ENCODE measurements at regions not wholly inside any gene's neighbourhood (a gene's known extent, or its start where the extent isn't known, plus 50 kb on each side); places are given as distances from the start of the nearest gene placed in this dataset.
"Not testable (repeated sequence)": the region's sequence is repeated elsewhere in the genome, so short reads cannot be mapped to it uniquely, and the experiment has no call there.

GRCh38 chr7:65643498-65643897 is 229.4 kb upstream of the VKORC1L1 start:
- not testable (repeated sequence) for H3K27ac ChIP-seq (ENCODE audit: low read depth, low read length); H3K4me2 ChIP-seq (ENCODE audit: low read length); DNase-seq (ENCODE audit: low read depth); H3K36me3 Mint-ChIP-seq (ENCODE audit: low read depth, unreplicated experiment); H3K79me2 ChIP-seq (ENCODE audit: insufficient read depth, low read length); H2AFZ ChIP-seq (ENCODE audit: low read depth, low read length); H3K36me3 ChIP-seq (ENCODE audit: insufficient read depth, low read length); H3K27me3 Mint-ChIP-seq (ENCODE audit: low read depth, unreplicated experiment); H3K27ac Mint-ChIP-seq (ENCODE audit: unreplicated experiment); H3K9me3 Mint-ChIP-seq (ENCODE audit: unreplicated experiment); H3K4me3 ChIP-seq (ENCODE audit: insufficient read depth, low read depth, low read length); H3K4me3 Mint-ChIP-seq (ENCODE audit: unreplicated experiment); H3K4me1 Mint-ChIP-seq (ENCODE audit: low read depth, unreplicated experiment); H3K27me3 ChIP-seq (ENCODE audit: insufficient read depth, low read length); H4K20me1 ChIP-seq (ENCODE audit: insufficient read depth, low read length); FAIRE-seq; H3K9ac ChIP-seq (ENCODE audit: low read length); H3K4me1 ChIP-seq (ENCODE audit: insufficient read depth, low read length); H3K9me3 ChIP-seq (ENCODE audit: insufficient read depth, low read depth, low read length)

GRCh38 chr7:65647153-65647964 is 225.5 kb upstream of the VKORC1L1 start:
- H3K4me1 ChIP-seq (ENCODE audit: insufficient read depth, low read length); H3K27me3 ChIP-seq (ENCODE audit: insufficient read depth, low read length); H3K27ac Mint-ChIP-seq (ENCODE audit: unreplicated experiment): not testable (repeated sequence)

DNA sequence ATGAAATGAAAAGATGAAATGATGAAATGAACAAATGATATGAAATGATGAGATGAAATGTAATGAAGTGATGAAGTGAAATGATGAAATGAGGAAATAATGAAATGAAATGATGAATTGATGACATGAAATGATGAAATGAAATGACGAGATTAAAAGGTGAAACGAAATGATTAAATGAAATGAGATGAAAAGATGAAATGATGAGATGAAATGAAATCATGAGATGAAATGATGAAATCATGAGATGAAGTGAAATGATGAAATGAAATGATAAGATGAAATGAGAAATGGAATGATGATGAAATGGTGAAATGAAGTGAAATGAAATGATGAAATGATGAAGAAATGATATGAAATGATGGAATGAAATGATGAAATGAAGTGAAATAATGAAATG is 221.7 kb upstream of the VKORC1L1 start:
- not testable (repeated sequence) for H3K27ac ChIP-seq (ENCODE audit: low read depth, low read length); H3K79me2 ChIP-seq (ENCODE audit: insufficient read depth, low read length); H3K27me3 ChIP-seq (ENCODE audit: insufficient read depth, low read length); H3K27me3 Mint-ChIP-seq (ENCODE audit: low read depth, unreplicated experiment); H3K4me2 ChIP-seq (ENCODE audit: low read length); H4K20me1 ChIP-seq (ENCODE audit: insufficient read depth, low read length); H2AFZ ChIP-seq (ENCODE audit: low read depth, low read length); H3K4me1 ChIP-seq (ENCODE audit: insufficient read depth, low read length); H3K9me3 ChIP-seq (ENCODE audit: insufficient read depth, low read depth, low read length); H3K9me3 Mint-ChIP-seq (ENCODE audit: unreplicated experiment); H3K4me3 Mint-ChIP-seq (ENCODE audit: unreplicated experiment); H3K4me3 ChIP-seq (ENCODE audit: insufficient read depth, low read depth, low read length); H3K9ac ChIP-seq (ENCODE audit: low read length); FAIRE-seq; H3K36me3 ChIP-seq (ENCODE audit: insufficient read depth, low read length); H3K36me3 Mint-ChIP-seq (ENCODE audit: low read depth, unreplicated experiment); DNase-seq (ENCODE audit: low read depth); H3K4me1 Mint-ChIP-seq (ENCODE audit: low read depth, unreplicated experiment); H3K27ac Mint-ChIP-seq (ENCODE audit: unreplicated experiment)

More at GRCh38 chr7:65647153-65647964, 225.5 kb upstream of the VKORC1L1 start:
- H3K4me3 Mint-ChIP-seq (ENCODE audit: unreplicated experiment); DNase-seq (ENCODE audit: low read depth); H3K9me3 ChIP-seq (ENCODE audit: insufficient read depth, low read depth, low read length); H3K4me3 ChIP-seq (ENCODE audit: insufficient read depth, low read depth, low read length); H3K9ac ChIP-seq (ENCODE audit: low read length); H3K9me3 Mint-ChIP-seq (ENCODE audit: unreplicated experiment); H3K4me1 Mint-ChIP-seq (ENCODE audit: low read depth, unreplicated experiment); FAIRE-seq; H2AFZ ChIP-seq (ENCODE audit: low read depth, low read length); H4K20me1 ChIP-seq (ENCODE audit: insufficient read depth, low read length); H3K27me3 Mint-ChIP-seq (ENCODE audit: low read depth, unreplicated experiment); H3K36me3 Mint-ChIP-seq (ENCODE audit: low read depth, unreplicated experiment); H3K79me2 ChIP-seq (ENCODE audit: insufficient read depth, low read length); H3K36me3 ChIP-seq (ENCODE audit: insufficient read depth, low read length); H3K4me2 ChIP-seq (ENCODE audit: low read length); H3K27ac ChIP-seq (ENCODE audit: low read depth, low read length): not testable (repeated sequence)

- H4K20me1 ChIP-seq (ENCODE audit: insufficient read depth, low read length); H3K27me3 ChIP-seq (ENCODE audit: insufficient read depth, low read length); H3K79me2 ChIP-seq (ENCODE audit: insufficient read depth, low read length); H3K4me3 Mint-ChIP-seq (ENCODE audit: unreplicated experiment); H3K27me3 Mint-ChIP-seq (ENCODE audit: low read depth, unreplicated experiment); H3K9ac ChIP-seq (ENCODE audit: low read length); H3K9me3 Mint-ChIP-seq (ENCODE audit: unreplicated experiment); H3K27ac ChIP-seq (ENCODE audit: low read depth, low read length); H3K4me1 ChIP-seq (ENCODE audit: insufficient read depth, low read length); H3K36me3 ChIP-seq (ENCODE audit: insufficient read depth, low read length); FAIRE-seq; H3K4me3 ChIP-seq (ENCODE audit: insufficient read depth, low read depth, low read length); H3K9me3 ChIP-seq (ENCODE audit: insufficient read depth, low read depth, low read length); H3K36me3 Mint-ChIP-seq (ENCODE audit: low read depth, unreplicated experiment); H3K4me2 ChIP-seq (ENCODE audit: low read length); H2AFZ ChIP-seq (ENCODE audit: low read depth, low read length); H3K4me1 Mint-ChIP-seq (ENCODE audit: low read depth, unreplicated experiment); DNase-seq (ENCODE audit: low read depth): not testable (repeated sequence)
- peak overlapping the region; percentile 87 for H3K27ac Mint-ChIP-seq (ENCODE audit: unreplicated experiment)
These were observed 220.9 kb upstream of the VKORC1L1 start for GRCh38 chr7:65651826-65652592.

DNA sequence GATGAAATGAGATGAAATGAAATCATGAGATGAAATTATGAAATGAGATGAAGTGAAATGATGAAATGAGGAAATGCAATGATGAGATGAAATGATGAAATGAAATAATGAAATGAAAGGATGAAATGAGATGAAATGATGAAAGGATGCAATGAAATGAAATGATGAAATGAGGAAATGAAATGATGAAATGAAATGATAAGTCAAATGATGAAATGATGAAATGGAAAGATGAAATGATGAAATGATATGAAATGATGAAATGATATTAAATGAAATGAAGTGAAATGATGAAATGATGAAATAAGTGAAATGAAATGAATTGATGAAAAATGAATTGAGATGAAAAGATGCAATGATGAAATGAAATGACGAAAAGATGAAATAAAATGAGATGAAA is 220.2 kb upstream of the VKORC1L1 start:
- H3K27ac ChIP-seq (ENCODE audit: low read depth, low read length); H3K4me2 ChIP-seq (ENCODE audit: low read length); H3K27me3 ChIP-seq (ENCODE audit: insufficient read depth, low read length); H3K36me3 Mint-ChIP-seq (ENCODE audit: low read depth, unreplicated experiment); H3K4me1 Mint-ChIP-seq (ENCODE audit: low read depth, unreplicated experiment); FAIRE-seq; H3K27me3 Mint-ChIP-seq (ENCODE audit: low read depth, unreplicated experiment); H4K20me1 ChIP-seq (ENCODE audit: insufficient read depth, low read length); H3K9ac ChIP-seq (ENCODE audit: low read length); H3K4me3 Mint-ChIP-seq (ENCODE audit: unreplicated experiment); H3K9me3 ChIP-seq (ENCODE audit: insufficient read depth, low read depth, low read length); H3K4me3 ChIP-seq (ENCODE audit: insufficient read depth, low read depth, low read length); H3K27ac Mint-ChIP-seq (ENCODE audit: unreplicated experiment); H2AFZ ChIP-seq (ENCODE audit: low read depth, low read length); H3K4me1 ChIP-seq (ENCODE audit: insufficient read depth, low read length); H3K9me3 Mint-ChIP-seq (ENCODE audit: unreplicated experiment); H3K36me3 ChIP-seq (ENCODE audit: insufficient read depth, low read length); DNase-seq (ENCODE audit: low read depth); H3K79me2 ChIP-seq (ENCODE audit: insufficient read depth, low read length): not testable (repeated sequence)
